ENCODE measurements at regions not wholly inside any gene's neighbourhood (a gene's known extent, or its start where the extent isn't known, plus 50 kb on each side); places are given as distances from the start of the nearest gene placed in this dataset.

DNA sequence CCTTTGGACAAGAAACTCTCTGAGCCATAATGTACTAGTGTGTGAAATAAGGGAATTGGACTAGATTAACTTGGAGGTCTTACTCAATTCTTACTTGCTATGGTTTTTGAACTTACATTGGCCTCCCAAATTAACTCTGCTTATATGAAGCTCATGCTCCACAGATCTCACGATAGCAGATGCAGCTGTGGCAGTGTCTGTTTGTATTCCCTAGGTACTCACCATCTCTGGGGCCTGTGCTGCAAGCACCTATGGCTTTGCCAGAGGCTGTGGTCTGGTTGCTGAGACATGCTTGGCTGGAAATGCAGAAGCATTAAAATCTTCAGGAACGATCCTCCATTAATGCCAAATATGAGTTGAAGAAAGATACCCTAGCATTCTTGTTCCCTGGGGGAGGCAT lies 112.8 kb downstream of the MSL3 start:
- Histone ChIP-seq H3K27ac (ENCODE audit: low read depth in 2 of 2, low read length in 2 of 2) (no peak overlapping the region), H3K27me3 (ENCODE audit: control insufficient read depth, insufficient read depth, low read length) (no peaks in the 10 kb centered on the region), H3K9me3 (ENCODE audit: control insufficient read depth in 2 of 3, insufficient read depth in 1 of 3, low read length in 3 of 3) (no peaks in the 10 kb centered on the region), H3K4me1 (ENCODE audit: control insufficient read depth in 2 of 3, insufficient read depth in 2 of 3, low read depth in 1 of 3, low read length in 3 of 3) (no peaks in the 10 kb centered on the region), H3K36me3 (ENCODE audit: control insufficient read depth in 2 of 3, insufficient read depth in 3 of 3, low read length in 3 of 3) (no peaks in the 10 kb centered on the region), H3K9ac (ENCODE audit: low read length in 3 of 3) (no peak overlapping the region), H3K4me3 (ENCODE audit: low read length in 3 of 3) (no peak overlapping the region)
- DNase-seq (no peak), FAIRE-seq (no peak)
- TF ChIP-seq CTCF (IDR thresholded peaks at IDR 0.05; ENCODE audit: borderline replicate concordance, extremely low read depth, insufficient read depth): no peak
- intact Hi-C loops (cut with DNase I): no loop called here

GRCh38 chrX:11881485-11882170 lies 123.6 kb downstream of the MSL3 start:
- Histone ChIP-seq H3K4me3 (ENCODE audit: low read length in 3 of 3) (no peak overlapping the region), H3K27me3 (ENCODE audit: control insufficient read depth, insufficient read depth, low read length) (peaks cover 2% of the 10 kb centered on the region), H3K4me1 (ENCODE audit: control insufficient read depth in 2 of 3, insufficient read depth in 2 of 3, low read depth in 1 of 3, low read length in 3 of 3) (no peaks in the 10 kb centered on the region), H3K27ac (ENCODE audit: low read depth in 2 of 2, low read length in 2 of 2) (no peak overlapping the region), H3K9ac (ENCODE audit: low read length in 3 of 3) (no peak overlapping the region), H3K36me3 (ENCODE audit: control insufficient read depth in 2 of 3, insufficient read depth in 3 of 3, low read length in 3 of 3) (no peaks in the 10 kb centered on the region), H3K9me3 (ENCODE audit: control insufficient read depth in 2 of 3, insufficient read depth in 1 of 3, low read length in 3 of 3) (no peaks in the 10 kb centered on the region)
- no peak for DNase-seq
- no peak for TF ChIP-seq CTCF (IDR thresholded peaks at IDR 0.05; ENCODE audit: borderline replicate concordance, extremely low read depth, insufficient read depth)
- FAIRE-seq: no peak
- intact Hi-C loops (cut with DNase I): no loop called here

DNA sequence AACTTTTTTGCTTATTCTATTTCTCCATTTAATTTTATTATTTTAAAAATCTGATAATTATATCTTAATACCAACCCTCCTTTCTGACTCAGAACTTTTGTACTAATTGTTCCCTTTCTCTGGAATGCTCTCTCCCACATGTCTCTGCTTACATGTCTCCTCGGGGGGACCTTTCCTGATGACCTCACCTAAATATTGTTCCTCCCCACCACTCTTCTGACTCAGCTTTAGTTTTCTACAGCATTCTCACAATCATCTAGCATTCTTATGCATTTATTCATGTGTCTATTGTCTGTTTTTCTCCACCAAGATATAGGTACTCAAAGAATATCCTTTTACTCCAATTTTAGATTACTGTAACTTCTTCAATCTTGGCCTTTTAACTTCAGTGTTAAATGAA lies 128.7 kb downstream of the MSL3 start:
- Histone ChIP-seq H3K4me1 (ENCODE audit: control insufficient read depth in 2 of 3, insufficient read depth in 2 of 3, low read depth in 1 of 3, low read length in 3 of 3) (no peaks in the 10 kb centered on the region), H3K27me3 (ENCODE audit: control insufficient read depth, insufficient read depth, low read length) (peaks cover 2% of the 10 kb centered on the region), H3K9ac (ENCODE audit: low read length in 3 of 3) (no peak overlapping the region), H3K4me3 (ENCODE audit: low read length in 3 of 3) (no peak overlapping the region), H3K9me3 (ENCODE audit: control insufficient read depth in 2 of 3, insufficient read depth in 1 of 3, low read length in 3 of 3) (no peaks in the 10 kb centered on the region), H3K36me3 (ENCODE audit: control insufficient read depth in 2 of 3, insufficient read depth in 3 of 3, low read length in 3 of 3) (no peaks in the 10 kb centered on the region), H3K27ac (ENCODE audit: low read depth in 2 of 2, low read length in 2 of 2) (no peak overlapping the region)
- intact Hi-C loops (cut with DNase I): no loop called here
- DNase-seq (no peak), FAIRE-seq (no peak)
- TF ChIP-seq CTCF (IDR thresholded peaks at IDR 0.05; ENCODE audit: borderline replicate concordance, extremely low read depth, insufficient read depth): no peak

GRCh38 chrX:11887175-11887574 lies 129.1 kb downstream of the MSL3 start:
- Histone ChIP-seq H3K27ac (ENCODE audit: low read depth in 2 of 2, low read length in 2 of 2) (no peak overlapping the region), H3K36me3 (ENCODE audit: control insufficient read depth in 2 of 3, insufficient read depth in 3 of 3, low read length in 3 of 3) (no peaks in the 10 kb centered on the region), H3K4me3 (ENCODE audit: low read length in 3 of 3) (no peak overlapping the region), H3K9me3 (ENCODE audit: control insufficient read depth in 2 of 3, insufficient read depth in 1 of 3, low read length in 3 of 3) (no peaks in the 10 kb centered on the region), H3K9ac (ENCODE audit: low read length in 3 of 3) (no peak overlapping the region), H3K27me3 (ENCODE audit: control insufficient read depth, insufficient read depth, low read length) (peaks cover 2% of the 10 kb centered on the region), H3K4me1 (ENCODE audit: control insufficient read depth in 2 of 3, insufficient read depth in 2 of 3, low read depth in 1 of 3, low read length in 3 of 3) (no peaks in the 10 kb centered on the region)
- no peak for TF ChIP-seq CTCF (IDR thresholded peaks at IDR 0.05; ENCODE audit: borderline replicate concordance, extremely low read depth, insufficient read depth)
- FAIRE-seq: no peak
- intact Hi-C loops (cut with DNase I): no loop called here
- DNase-seq: no peak
